Activated CD4-positive, CD25-positive, alpha-beta regulatory T cell treated with anti-CD3 and anti-CD28 coated beads, Interleukin-2, amount 50 U/mL, for 16 hours (primary cell): ENCODE measurements at regions not wholly inside any gene's neighbourhood (a gene's known extent, or its start where the extent isn't known, plus 50 kb on each side); places are given as distances from the start of the nearest gene placed in this dataset.
"Not testable (repeated sequence)": the region's sequence is repeated elsewhere in the genome, so short reads cannot be mapped to it uniquely, and the experiment has no call there.

Experiments used
- DNase-seq: peaks from one replicate; pipeline ENCODE4 v3.0.0-alpha.2; 2020; ENCODE audit warnings: low read depth, low spot score

DNA sequence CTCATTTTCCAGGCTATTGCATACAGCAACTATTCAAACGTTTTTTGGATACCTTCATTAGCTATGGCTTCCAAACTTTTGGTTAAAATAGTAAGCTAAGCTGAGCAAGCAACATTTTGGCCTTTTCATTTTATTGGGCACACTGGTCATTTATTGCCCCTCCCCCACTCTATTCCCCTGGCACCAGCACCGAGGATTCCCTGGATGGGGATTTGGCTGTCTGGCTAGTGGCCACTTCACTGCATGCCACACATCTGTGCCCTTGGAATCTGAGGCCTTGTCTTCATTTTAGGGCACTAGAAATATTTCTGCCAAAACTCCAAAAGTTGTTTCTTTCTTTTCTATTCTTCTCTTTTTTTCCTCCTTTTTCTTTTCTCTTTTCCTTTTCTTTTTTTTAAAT is 980.7 kb downstream of the LTN1 start:
- DNase-seq: not testable (repeated sequence)

DNA sequence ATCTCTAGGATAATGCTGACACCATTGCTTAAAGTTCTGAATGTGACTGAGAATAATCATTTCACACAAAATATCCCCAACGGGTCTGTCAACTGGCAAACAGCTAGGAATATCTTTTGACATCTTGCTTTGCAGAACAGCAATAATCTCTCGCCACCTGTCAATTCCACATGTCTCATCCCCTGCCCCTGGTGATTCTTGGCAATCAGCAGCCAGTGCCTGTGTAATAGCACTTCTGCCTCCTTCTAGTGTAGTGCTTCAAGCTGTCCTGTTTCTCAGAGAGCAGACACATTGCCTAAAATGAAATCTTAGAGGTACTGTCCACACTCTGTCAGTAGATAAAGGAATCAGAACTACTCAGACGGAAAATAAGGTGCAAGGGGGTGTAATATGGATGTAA is 984.4 kb downstream of the LTN1 start:
- DNase-seq: not testable (repeated sequence)

DNA sequence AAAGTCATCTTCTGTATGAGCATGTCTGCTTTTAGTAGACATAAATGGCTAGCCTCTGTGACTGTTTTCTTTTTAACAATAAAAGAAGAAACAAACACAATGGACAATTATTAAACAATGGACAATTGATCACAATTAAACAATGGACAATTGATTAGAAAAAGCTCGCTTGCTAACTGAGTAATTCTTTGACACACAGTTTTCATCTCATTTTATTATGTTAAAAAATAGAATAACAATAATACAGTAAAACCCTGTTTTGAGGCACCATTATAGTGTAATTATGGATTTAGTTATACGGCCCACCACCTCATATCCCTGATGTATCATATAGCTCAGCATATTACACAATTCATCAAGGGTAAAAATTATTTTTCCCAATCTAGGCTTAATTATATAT is 989.0 kb downstream of the LTN1 start:
- DNase-seq: not testable (repeated sequence)

DNA sequence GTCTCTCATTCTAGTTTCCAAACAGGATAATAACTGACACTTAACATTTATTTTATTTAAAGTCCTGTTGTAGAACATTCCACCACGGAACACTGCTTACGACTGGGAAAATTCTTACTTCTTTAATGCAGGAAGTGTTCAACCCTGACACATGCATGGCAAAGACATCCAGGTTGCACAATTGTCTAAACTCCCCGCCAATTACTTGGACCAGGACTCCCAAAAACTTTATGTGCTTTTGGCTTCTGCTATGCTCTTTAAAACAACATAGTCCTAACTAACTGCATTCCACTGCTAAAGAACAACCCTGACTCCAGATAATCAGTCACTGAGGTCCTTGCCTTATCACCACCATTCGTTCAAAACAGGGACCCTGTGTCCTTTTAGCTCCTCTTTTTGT is 995.8 kb downstream of the LTN1 start:
- not testable (repeated sequence) for DNase-seq

DNA sequence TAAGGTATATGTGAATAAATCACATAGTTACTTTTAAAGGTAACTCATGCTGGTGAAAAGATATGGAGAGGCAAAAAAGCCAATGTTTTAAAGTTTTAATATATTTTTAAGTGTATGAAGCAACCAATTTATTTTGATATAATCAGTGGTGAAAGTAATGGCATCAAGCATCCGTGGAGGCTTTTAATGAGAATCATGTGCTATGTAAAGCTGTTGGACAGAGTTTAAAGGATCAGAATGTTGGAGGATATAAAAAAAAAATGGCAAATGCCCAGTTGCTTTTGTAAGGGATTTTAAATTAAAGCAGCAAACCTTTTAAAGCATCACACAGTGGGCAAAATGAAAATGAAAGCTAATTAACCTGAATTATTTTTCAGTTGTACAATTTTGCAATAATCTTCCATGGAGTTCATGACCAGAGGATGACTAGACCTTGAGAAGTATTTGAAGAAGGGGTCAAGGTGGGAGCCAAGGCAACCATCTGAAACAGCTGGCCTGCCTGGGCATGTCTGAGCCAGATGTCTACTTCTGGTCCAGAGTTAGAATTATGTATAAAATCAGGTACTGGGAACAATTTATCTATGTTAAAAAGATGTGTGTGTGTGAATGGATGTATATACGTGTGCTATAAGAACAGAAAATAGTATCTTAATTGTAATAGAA is 1007.9 kb downstream of the LTN1 start:
- DNase-seq: not testable (repeated sequence)

DNA sequence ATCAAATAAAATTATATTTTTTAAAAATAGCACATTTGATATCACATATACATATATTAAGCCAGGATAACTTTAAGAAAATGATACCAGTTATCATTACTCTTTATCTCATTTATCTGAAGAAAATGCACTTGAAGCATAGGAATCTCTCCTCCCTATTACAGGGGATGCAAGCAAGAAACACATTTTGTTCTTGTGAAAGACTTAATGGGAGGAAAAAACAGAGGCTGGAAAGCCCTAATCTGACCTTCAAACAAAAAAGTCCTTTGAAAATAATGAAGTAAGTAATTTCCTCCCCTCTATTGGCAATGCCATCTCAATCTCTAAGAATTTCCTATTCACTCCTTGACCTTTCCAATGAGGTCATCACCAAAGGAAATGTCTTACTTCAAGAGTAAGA is 1012.6 kb upstream of the ADAMTS5 start:
- DNase-seq: not testable (repeated sequence)

DNA sequence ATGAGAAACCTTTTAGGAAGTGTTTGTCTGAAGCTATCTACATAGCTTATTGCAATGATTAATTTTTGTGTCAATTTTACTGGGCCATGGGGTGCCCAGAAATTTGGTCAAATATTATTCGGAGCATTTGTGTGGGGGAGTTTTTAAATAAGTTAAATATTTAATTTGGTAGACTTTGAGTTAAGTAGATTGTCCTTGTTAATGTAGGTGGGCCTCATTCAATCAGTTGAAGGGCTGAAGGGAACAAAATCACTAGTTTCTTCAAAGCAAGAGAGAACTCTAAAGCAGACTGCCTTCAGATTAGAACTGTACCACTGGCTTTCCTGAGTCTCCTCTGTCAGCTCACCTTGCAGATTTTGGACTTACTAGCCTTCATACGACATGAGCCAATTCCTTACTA is 1008.6 kb upstream of the ADAMTS5 start:
- DNase-seq: no peak

DNA sequence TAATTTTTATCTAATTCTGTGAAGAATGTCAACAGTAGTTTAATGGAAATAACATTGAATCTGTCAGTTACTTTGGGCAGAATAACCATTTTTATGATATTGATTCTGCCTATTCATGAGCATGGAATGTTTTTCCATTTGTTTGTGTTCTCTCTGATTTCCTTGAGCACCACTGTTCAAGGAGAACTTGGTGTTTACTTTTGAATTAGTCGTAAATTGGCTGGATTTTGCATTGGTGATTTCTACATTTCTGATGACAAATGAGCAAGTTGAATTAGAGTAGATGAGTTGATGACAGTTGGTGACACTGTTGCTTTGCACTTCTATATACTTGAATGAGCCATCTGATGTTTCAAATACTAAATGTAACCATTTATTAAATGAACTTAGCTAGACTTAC is 1007.3 kb upstream of the ADAMTS5 start:
- not testable (repeated sequence) for DNase-seq

DNA sequence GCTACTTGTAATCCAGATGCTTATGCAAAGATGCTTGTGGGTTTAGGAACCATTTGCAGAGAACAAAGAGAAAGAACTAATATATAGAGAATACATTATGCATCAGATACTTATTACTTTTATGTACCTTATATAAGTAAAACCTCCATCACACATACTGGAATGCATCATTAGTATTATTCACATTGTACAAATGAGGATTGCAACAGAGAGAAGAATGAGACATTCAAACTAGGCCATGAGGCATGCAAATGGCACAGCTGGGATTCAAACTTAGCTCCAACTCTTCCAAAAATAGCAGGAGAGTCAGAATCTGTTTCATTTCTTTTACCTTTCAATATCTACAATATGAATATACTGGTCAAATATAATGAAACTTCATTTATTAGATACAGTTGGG is 1001.4 kb upstream of the ADAMTS5 start:
- DNase-seq: not testable (repeated sequence)

DNA sequence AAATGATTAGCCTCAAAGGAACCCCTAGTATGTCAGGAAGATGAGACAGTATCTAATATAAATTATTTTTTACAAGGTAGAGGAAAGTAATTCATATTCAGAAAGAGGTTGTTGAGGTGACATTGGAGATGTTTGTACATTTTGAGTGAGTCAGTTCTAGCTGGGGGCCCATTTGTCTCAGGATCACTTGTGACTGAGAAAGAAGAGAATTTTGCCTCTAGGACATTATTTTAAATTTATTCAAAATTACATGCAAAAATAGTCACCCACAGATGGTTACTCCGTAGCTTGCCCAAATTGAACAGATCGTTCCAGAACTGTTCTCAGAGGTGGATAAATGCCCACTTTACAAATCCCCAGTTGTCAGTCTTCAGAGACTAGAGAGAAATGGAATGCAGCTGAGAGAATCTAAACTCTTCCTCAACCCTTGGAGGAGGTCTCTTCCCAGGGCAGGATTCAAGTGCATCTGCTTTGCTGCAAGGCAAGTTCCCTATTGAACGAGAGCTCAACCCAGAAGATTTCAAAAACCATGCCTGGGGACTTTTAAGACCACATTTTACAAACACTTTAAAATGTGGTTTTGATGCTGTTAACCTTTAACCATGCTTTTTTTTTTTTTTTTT is 987.8 kb upstream of the ADAMTS5 start:
- DNase-seq: no peak

DNA sequence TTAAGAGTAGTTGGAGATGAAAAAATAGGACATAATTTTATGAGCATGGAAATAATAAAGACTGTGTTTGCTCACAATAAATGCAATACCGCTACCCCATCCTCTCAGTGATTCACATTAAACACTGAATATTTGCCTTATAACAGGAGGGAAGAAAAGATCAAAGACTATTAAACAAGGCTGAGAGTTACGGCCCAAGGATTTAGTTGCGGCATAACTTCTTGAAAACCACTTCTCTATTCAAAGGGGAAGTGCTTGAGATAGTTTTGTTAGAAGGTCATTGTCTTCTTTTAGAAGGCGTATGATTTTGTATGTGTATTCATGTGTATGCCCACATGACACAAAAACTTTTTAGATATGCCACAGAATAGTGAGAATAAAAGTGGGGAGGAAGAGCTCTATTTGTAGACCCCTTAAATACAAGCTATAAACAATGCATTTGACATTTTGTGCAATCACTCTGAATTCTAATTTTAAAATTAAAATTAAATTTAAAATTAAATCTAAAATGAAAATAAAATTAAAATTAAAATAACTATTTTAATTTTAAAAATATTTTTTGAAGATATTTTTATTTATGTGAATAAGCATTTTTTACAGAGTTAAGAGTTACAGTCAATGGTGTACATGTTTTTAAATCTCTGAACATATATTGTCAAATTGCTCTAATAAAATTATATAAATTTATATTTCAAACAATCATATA is 986.6 kb upstream of the ADAMTS5 start:
- no peak for DNase-seq

DNA sequence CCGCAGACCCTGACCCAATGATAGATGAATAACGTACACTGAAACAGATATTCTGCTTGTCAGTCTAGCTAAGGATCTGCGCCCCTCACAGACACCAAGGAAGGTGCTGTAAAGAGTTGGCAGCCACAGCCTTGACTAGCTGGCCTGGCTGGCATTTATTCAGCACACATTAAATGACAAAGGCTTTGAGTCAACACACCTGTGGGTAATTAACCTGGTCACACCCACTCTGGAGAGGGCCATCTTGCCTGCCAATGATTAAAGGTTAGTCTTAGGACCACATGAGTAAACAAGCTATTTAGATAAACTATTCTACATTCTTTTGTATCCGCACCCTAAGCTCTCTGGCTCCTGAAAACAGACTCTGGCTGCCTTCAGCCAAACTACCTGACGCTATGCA is 982.2 kb upstream of the ADAMTS5 start:
- DNase-seq: not testable (repeated sequence)

DNA sequence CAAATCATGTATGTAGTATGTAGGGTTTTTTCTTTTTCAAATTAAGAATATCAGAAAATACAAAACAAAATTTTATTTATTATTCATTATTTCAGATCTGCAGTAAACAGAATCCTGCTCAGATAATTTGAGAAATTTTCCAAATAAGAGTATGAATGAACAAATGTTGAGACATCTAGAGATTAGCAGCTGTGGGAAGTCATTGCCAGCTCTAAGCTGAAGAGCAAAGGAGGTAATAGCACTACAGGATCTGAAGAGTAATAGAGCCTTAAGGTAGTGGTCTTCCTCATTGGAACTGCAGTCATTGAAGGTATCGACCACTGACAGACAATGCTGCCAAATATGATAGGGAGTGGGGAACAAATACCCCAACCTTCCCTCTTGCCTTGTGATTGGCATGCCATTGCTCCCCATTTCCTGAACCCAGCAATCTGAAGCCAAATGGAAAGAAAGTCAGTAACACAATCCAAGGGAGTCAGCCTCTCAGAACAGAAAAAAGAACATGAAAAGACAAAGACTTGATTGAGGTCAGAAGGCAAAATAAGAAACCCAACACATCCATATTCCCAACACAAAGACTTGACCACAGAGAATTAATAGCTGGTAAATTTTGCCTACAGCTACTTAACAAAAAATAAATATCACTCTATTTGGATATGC is 963.4 kb upstream of the ADAMTS5 start:
- not testable (repeated sequence) for DNase-seq

DNA sequence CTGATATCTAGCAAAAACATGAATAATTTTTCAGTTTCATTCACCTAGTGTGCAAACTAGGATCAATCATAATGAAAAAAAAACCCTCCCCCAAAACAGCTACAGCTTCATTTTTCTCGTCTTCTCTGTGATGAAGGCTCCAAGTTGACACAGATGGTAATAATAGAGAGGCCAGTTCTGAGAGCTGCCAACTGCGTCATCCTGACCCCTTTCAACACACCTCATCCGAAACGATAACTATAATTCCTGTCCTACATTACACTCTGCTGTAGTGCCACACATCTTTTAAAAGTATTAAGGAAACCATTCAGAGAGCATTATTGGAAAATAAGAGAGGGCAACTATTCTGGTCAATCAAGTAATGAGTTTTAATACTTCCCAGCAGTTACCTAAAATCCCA is 962.3 kb upstream of the ADAMTS5 start:
- not testable (repeated sequence) for DNase-seq

DNA sequence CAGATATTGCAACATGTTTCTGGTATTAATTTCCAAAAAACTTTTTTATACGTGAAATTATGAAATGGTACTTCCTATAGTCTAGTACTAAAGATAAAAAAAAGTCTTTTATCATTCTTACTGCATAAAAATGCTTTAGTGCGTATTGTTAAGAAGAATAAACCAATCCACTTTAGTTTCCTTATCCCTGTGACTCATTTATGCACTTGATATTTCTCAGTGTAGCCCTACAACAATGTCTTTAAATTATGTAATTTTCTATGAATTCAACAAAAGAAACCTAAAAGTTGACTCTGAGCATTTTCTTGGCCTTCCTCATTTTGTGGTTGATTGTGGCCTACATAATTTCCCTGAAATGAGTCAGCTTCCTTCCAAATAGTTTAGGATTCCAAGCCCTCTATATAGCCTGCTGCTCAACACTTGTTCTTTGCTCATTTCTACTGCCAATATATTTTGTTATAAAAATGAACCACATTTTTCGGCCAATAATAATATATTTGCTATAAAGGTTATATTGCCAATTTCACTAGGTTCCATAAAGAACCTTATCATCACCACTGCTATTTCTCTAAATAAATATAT is 961.7 kb upstream of the ADAMTS5 start:
- not testable (repeated sequence) for DNase-seq

DNA sequence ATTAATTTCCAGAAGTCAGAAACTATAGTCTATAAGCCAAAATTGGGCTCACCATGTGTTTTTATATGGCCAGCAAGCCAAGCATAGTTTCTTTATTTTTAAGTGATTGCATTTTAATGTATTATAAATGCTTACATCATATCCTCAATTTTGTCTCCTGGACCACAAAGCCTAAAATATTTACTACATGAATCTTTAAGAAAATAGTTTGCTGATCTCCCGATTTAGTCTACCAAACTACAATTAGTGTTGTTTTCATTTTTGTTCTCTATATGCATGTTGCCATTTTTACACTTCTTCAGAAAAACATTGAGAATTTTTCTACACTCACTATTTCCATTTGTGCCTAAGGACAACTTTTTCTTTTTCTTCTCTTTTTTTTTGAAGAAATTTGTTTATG is 954.5 kb upstream of the ADAMTS5 start:
- not testable (repeated sequence) for DNase-seq

DNA sequence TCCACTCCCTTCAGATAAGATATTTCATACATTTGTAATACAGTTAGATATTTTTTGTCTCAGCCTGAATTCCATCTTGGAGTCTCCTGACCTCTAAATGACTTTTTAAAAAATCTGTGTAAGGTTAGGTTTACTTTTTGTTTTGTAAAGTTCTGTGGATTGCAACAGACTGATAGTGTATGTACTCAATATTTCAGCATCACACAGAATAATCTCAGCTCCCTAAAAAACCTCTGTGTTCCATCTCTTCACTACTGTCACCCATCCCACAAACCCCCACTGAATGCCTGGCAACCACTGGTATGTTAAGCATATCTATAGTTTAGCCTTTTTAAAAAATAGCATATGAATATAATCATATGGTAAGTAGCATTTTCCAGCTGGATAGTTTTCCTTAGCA is 951.1 kb upstream of the ADAMTS5 start:
- DNase-seq: not testable (repeated sequence)

DNA sequence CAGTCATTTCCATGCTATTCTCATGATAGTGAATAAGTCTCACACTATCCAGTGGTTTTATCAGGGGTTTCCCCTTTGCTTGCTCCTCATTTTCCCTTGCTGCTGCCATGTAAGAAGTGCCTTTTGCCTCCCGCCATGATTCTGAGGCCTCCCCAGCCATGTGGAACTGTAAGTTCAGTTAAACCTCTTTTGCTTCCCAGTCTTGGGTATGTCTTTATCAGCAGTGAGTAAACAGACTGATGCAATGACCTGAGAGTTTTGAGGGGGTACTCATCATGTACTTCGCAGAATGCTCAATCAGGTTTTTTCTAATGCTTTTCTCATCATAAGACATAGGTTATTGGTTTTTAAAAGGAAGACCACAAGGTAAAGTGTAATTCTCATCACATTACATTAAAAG is 949.4 kb upstream of the ADAMTS5 start:
- not testable (repeated sequence) for DNase-seq

DNA sequence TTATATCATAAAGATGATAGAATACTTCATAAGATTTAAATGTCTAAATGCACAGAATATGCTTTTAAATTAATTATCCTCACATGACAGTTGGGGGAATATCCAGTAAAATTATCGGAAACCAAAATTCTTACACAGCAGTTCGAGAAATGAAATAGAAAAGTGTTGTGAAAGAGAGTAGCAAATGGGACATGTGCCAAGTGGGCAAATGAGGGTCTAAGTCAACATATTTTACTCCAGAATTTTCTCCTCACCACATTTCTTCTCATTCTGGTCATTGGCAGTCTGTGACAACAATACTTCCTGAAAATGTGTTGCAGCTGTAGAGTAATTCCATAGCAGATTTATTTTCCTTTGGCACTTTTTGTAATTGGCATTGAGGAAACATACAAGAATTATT is 945.2 kb upstream of the ADAMTS5 start:
- DNase-seq: not testable (repeated sequence)

DNA sequence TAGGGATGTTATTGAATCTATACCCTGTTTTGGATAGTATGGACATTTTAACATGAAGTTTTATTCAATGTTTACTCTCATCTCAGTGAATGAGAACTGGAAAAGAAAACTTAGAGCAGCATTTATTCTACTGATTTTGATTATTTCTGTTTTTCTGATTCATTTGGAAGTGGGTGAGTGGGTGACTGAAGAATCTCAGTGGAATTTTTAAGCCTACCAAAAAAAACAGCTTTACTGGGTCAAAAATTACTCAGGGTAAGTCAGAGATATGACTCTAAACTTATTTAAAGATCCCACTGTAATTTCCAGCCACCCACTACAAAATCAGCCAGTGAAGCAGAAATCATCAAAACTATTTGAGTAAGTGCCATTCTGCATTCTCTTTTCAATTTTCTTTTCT is 942.6 kb upstream of the ADAMTS5 start:
- not testable (repeated sequence) for DNase-seq

DNA sequence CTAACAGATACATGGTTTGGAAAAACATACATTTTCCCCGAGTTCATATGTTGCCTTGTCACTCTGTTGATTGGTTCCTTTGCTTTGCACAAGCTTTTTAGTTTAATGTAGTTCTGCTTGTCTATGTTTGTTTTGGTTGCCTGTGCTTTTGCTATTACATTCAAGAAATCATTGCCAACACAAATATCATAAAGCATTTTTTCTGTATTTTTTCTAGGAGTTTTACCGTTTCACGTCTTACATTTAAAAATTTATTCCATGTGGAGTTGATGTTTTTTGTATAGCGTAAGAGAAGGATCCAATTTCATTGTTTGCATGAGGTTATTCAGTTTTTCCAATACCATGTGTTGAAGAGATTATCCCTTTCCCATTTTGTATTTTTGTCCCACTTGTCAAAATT is 941.9 kb upstream of the ADAMTS5 start:
- DNase-seq: not testable (repeated sequence)

DNA sequence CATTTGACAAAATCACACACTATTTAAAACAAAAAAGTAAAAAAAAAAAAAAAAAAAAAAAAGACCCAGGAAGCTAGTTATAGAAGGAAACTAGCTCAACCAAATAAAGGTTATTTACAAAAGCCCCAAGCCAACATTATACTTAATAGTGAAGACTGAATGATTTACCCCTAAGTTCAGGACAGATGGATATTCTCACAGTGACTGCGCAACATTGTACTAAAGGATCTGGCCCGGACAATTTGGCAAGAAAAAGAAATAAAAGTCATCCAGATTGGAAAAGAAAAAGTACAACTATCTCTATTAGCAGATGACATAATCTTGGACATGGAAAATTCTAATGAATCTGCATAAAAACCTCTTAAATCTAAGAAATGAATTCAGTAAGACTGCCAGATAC is 936.0 kb upstream of the ADAMTS5 start:
- not testable (repeated sequence) for DNase-seq
